ENCODE measurements at regions not wholly inside any gene's neighbourhood (a gene's known extent, or its start where the extent isn't known, plus 50 kb on each side); places are given as distances from the start of the nearest gene placed in this dataset.
A peak's percentile ranks its signal among the peaks of the same experiment; 100 is the strongest.

- POLR2A ChIA-PET = interaction anchor here (6.2 kb wide), 1 partner anchor 19 kb away, joined by 27 read pairs; no protein-coding TSS in a partner anchor
These were observed 64.7 kb upstream of the MACF1 start for GRCh38 chr1:39139723-39140360.

GRCh38 chr1:39141925-39142324, 62.6 kb upstream of the MACF1 start:
- WGBS (ENCODE audit: insufficient coverage, low coverage, missing lambda C conversion rate) = 60% methylated on average over 1 of the region's 1 CpG
- Histone ChIP-seq H3K79me2 (ENCODE audit: control insufficient read depth, insufficient read depth, low read length) (no peaks in the 10 kb centered on the region; the same call in 1 of the 3 replicates), H3K27ac (ENCODE audit: extremely low read depth, low read depth, low read length) (no peak overlapping the region), H3K4me3 (no peak overlapping the region), H3K27me3 (ENCODE audit: control insufficient read depth in 2 of 2, insufficient read depth in 2 of 2, low read length in 2 of 2) (no peaks in the 10 kb centered on the region), H3K9ac (ENCODE audit: insufficient read depth in 1 of 2, low read depth in 2 of 2, low read length in 2 of 2) (no peak overlapping the region), H4K20me1 (replicated peaks; ENCODE audit: control insufficient read depth, insufficient read depth, low read length) (peaks cover 3% of the 10 kb centered on the region; the same call in 1 of the 2 replicates), H3K9me3 (replicated peaks; ENCODE audit: control insufficient read depth, insufficient read depth, low read depth, low read length) (no peaks in the 10 kb centered on the region), H3K4me2 (ENCODE audit: insufficient read depth, low read length) (no peak overlapping the region), H2AFZ (ENCODE audit: low read depth, low read length) (no peak overlapping the region), H3K4me1 (replicated peaks in 1 of 2; ENCODE audit: control insufficient read depth in 2 of 2, insufficient read depth in 2 of 2, low read length in 2 of 2) (no peaks in the 10 kb centered on the region; a peak in 2 of 5 replicates), H3K9me1 (ENCODE audit: control insufficient read depth, insufficient read depth, low read length) (no peaks in the 10 kb centered on the region), H3K36me3 (ENCODE audit: control insufficient read depth, insufficient read depth, low read length) (no peaks in the 10 kb centered on the region)
- BruUV-seq (replicated peaks) = no TSS peak
- in situ Hi-C loops (cut with MboI) = no loop called here
- ATAC-seq (no peak), DNase-seq (ENCODE audit: extremely low read depth in 1 of 4, low spot score in 3 of 4) (no peak), FAIRE-seq (no peak)
- POLR2A ChIA-PET = interaction anchor here (0.6 to 6.2 kb wide), 8 partner anchors 9 to 87 kb away, joined by 3 to 27 read pairs (median 4); no protein-coding TSS in a partner anchor
- intact Hi-C loops (cut with micrococcal nuclease) = no loop called here
- CTCF ChIA-PET (ENCODE audit: low intra/inter-chr PET ratio) = no interaction called here
- no peak for TF ChIP-seq TFE3 (CRISPR knock-in tag; IDR thresholded peaks at IDR 0.05)
- TF ChIP-seq ZNF384 (IDR thresholded peaks at IDR 0.05; ENCODE audit: low read depth, low read length) = no peak
- TF ChIP-seq MBD1 (CRISPR knock-in tag; IDR thresholded peaks at IDR 0.05) = no peak
- no peak for TF ChIP-seq CREB1 (IDR thresholded peaks at IDR 0.05)
- TF ChIP-seq CREB1 (CRISPR knock-in tag; IDR thresholded peaks at IDR 0.05) = no peak
- TF ChIP-seq SAFB2 (IDR thresholded peaks at IDR 0.05; ENCODE audit: borderline replicate concordance, low read depth, low read length, severe bottlenecking) = no peak
- no peak for TF ChIP-seq FOXA3 (CRISPR knock-in tag; conservative IDR thresholded peaks at IDR 0.05 in 1 of 2, IDR thresholded peaks at IDR 0.05 in 1 of 2)
- no peak for TF ChIP-seq RBM25 (IDR thresholded peaks at IDR 0.05; ENCODE audit: low read depth, low read length, severe bottlenecking)

More at GRCh38 chr1:39139723-39140360, 64.7 kb upstream of the MACF1 start:
- Histone ChIP-seq H3K4me3 (no peak overlapping the region), H4K20me1 (replicated peaks; ENCODE audit: control insufficient read depth, insufficient read depth, low read length) (no peaks in the 10 kb centered on the region; the same call in 1 of the 2 replicates), H3K4me1 (replicated peaks in 1 of 2; ENCODE audit: control insufficient read depth in 2 of 2, insufficient read depth in 2 of 2, low read length in 2 of 2) (no peaks in the 10 kb centered on the region; a peak in 1 of 5 replicates), H3K27me3 (ENCODE audit: control insufficient read depth in 2 of 2, insufficient read depth in 2 of 2, low read length in 2 of 2) (no peaks in the 10 kb centered on the region), H3K79me2 (ENCODE audit: control insufficient read depth, insufficient read depth, low read length) (peaks cover 3% of the 10 kb centered on the region; the same call in 2 of the 3 replicates), H3K36me3 (ENCODE audit: control insufficient read depth, insufficient read depth, low read length) (no peaks in the 10 kb centered on the region), H3K9me1 (ENCODE audit: control insufficient read depth, insufficient read depth, low read length) (no peaks in the 10 kb centered on the region), H3K9me3 (replicated peaks; ENCODE audit: control insufficient read depth, insufficient read depth, low read depth, low read length) (no peaks in the 10 kb centered on the region), H3K4me2 (ENCODE audit: insufficient read depth, low read length) (no peak overlapping the region), H3K27ac (ENCODE audit: extremely low read depth, low read depth, low read length) (no peak overlapping the region), H3K9ac (ENCODE audit: insufficient read depth in 1 of 2, low read depth in 2 of 2, low read length in 2 of 2) (no peak overlapping the region), H2AFZ (ENCODE audit: low read depth, low read length) (no peak overlapping the region)
- BruUV-seq (replicated peaks) = no TSS peak
- TF ChIP-seq HEY1 (CRISPR knock-in tag; IDR thresholded peaks at IDR 0.05; ENCODE audit: borderline replicate concordance) (no peak), PYGO2 (tag; IDR thresholded peaks at IDR 0.05) (no peak), L3MBTL2 (IDR thresholded peaks at IDR 0.05) (no peak), HMG20A (CRISPR knock-in tag; conservative IDR thresholded peaks at IDR 0.05) (no peak), EP400 (IDR thresholded peaks at IDR 0.05) (no peak), ZNF354B (CRISPR knock-in tag; IDR thresholded peaks at IDR 0.05) (no peak), ZNF146 (CRISPR knock-in tag; IDR thresholded peaks at IDR 0.05; ENCODE audit: unreplicated experiment) (no peak), RBM25 (IDR thresholded peaks at IDR 0.05; ENCODE audit: low read depth, low read length, severe bottlenecking) (peak; percentile 7), U2AF1 (optimal IDR thresholded peaks at IDR 0.05; ENCODE audit: low read depth, low read length) (no peak), ZEB2 (IDR thresholded peaks at IDR 0.05) (no peak), ZNF121 (CRISPR knock-in tag; conservative IDR thresholded peaks at IDR 0.05) (peak; percentile 90), ADNP (tag; IDR thresholded peaks at IDR 0.05) (0 out of 2 replicates have a peak, but pooled peaks have one; percentile 41)
- ATAC-seq (no peak), DNase-seq (ENCODE audit: extremely low read depth in 1 of 4, low spot score in 3 of 4) (no peak), FAIRE-seq (no peak)
- CTCF ChIA-PET (ENCODE audit: low intra/inter-chr PET ratio) = interaction anchor here (1.4 kb wide), 1 partner anchor 10 kb away, joined by 3 read pairs; no protein-coding TSS in a partner anchor
- intact Hi-C loops (cut with micrococcal nuclease) (no loop called here), in situ Hi-C loops (cut with MboI) (no loop called here)
- WGBS (ENCODE audit: insufficient coverage, low coverage, missing lambda C conversion rate) = 65% methylated on average over 3 of the region's 3 CpGs
